PC-3 (cell line): ENCODE measurements at regions not wholly inside any gene's neighbourhood (a gene's known extent, or its start where the extent isn't known, plus 50 kb on each side); places are given as distances from the start of the nearest gene placed in this dataset.

ENCODE experiments used
- ATAC-seq: fragments of 200-7000 bp; cut with Tn5 transposase; 2 replicates; pipeline ENCODE4 v1.9.1; 2020; ENCODE audit warnings: mild to moderate bottlenecking, moderate library complexity
- BruUV-seq: library from RNA; stranded (reverse); fragments of 400-500 nt; replicated peaks from 2 replicates; lab custom pipeline; 2021; lab: Mats Ljungman, UMichigan
- CTCF ChIA-PET: fragments of 300-600 bp; sonication (Branson Sonifier 250); formaldehyde crosslinking; loops from one replicate; lab custom pipeline; 2022; ENCODE audit warnings: antibody characterized with exemption; lab: Charles Lee
- POLR2A ChIA-PET: fragments of 300-600 bp; sonication (Branson Sonifier 250); formaldehyde crosslinking; loops from one replicate; lab custom pipeline; 2022; ENCODE audit warnings: antibody characterized with exemption; ENCODE audit not compliant: unreplicated experiment; lab: Charles Lee
- DNase-seq: peaks from one replicate; pipeline ENCODE4 v3.0.0-alpha.2; 2015
- H2AFZ ChIP-seq: fragments of 300-600 bp; sonication (generic); 2 replicates; pipeline ENCODE4 v1.6.0; 2016; ENCODE audit warnings: antibody characterized with exemption, low read length
- H3F3A ChIP-seq: fragments of 300-600 bp; sonication (generic); one replicate; pipeline ENCODE4 v1.6.0; 2017; ENCODE audit warnings: antibody characterized with exemption, low read length, control low read depth, mild to moderate bottlenecking; ENCODE audit not compliant: unreplicated experiment
- H3K27ac ChIP-seq: fragments of 300-600 bp; sonication (generic); 2 replicates; pipeline ENCODE4 v1.5.1; 2016; ENCODE audit warnings: mild to moderate bottlenecking, low read length
- H3K27me3 ChIP-seq: fragments of 300-600 bp; sonication (generic); 2 replicates; pipeline ENCODE4 v1.6.1; 2016; ENCODE audit warnings: low read length, mixed read lengths
- H3K36me3 ChIP-seq: fragments of 300-600 bp; sonication (generic); 2 replicates; pipeline ENCODE4 v1.6.1; 2016; ENCODE audit warnings: low read depth, mixed run types, low read length, mixed read lengths
- H3K4me1 ChIP-seq: fragments of 300-600 bp; sonication (generic); 2 replicates; pipeline ENCODE4 v1.5.1; 2016; ENCODE audit warnings: low read length; ENCODE audit not compliant: insufficient read depth
- H3K4me2 ChIP-seq: fragments of 300-600 bp; sonication (generic); 2 replicates; pipeline ENCODE4 v1.6.0; 2016; ENCODE audit warnings: low read length
- H3K4me3 ChIP-seq: fragments of 300-600 bp; sonication (generic); 2 replicates; pipeline ENCODE4 v1.5.1; 2016; ENCODE audit warnings: mild to moderate bottlenecking, low read length, mixed read lengths
- H3K79me2 ChIP-seq: fragments of 300-600 bp; sonication (generic); 2 replicates; pipeline ENCODE4 v1.6.1; 2017; ENCODE audit warnings: low read length, mixed read lengths
- H3K9ac ChIP-seq: fragments of 300-600 bp; sonication (generic); 2 replicates; pipeline ENCODE4 v1.6.0; 2016; ENCODE audit warnings: mild to moderate bottlenecking, low read length
- H3K9me2 ChIP-seq: fragments of 300-600 bp; sonication (generic); replicated peaks from 2 replicates; pipeline ENCODE4 v1.6.1; 2016; ENCODE audit warnings: mixed run types, low read length, mixed read lengths
- H3K9me3 ChIP-seq: fragments of 300-600 bp; sonication (generic); 2 replicates; pipeline ENCODE4 v1.6.1; 2016; ENCODE audit warnings: low read length, mixed read lengths
- H4K20me1 ChIP-seq: fragments of 300-600 bp; sonication (generic); 2 replicates; pipeline ENCODE4 v1.6.1; 2016; ENCODE audit warnings: low read length, mixed read lengths
- EZH2 ChIP-seq: fragments of 300-600 bp; sonication (generic); IDR thresholded peaks from one replicate; pipeline ENCODE4 v1.6.1; 2017; ENCODE audit warnings: antibody characterized with exemption, mild to moderate bottlenecking, low read length; ENCODE audit not compliant: unreplicated experiment
- EZH2phosphoT487 ChIP-seq: fragments of 300-600 bp; sonication (generic); IDR thresholded peaks from 2 replicates; pipeline ENCODE4 v1.6.1; 2018; ENCODE audit warnings: mild to moderate bottlenecking, antibody characterized with exemption, low read length, borderline replicate concordance
- intact Hi-C: fragments of 100-400 bp; cut with micrococcal nuclease; formaldehyde crosslinking; loops from 2 replicates; pipeline ENCODE4 v1.9.0; 2023
- TF ChIP-seq, protein P1 (sequence below): fragments of 300-600 bp; sonication (generic); conservative IDR thresholded peaks from 2 replicates; pipeline ENCODE4 v1.5.1; 2017; ENCODE audit warnings: antibody characterized with exemption, low read depth, mild to moderate bottlenecking, low read length

- H4K20me1 ChIP-seq = no peaks in the 10 kb centered on the region
- ChIA-PET POLR2A (no interaction called here), CTCF (no interaction called here)
- no peak for DNase-seq
- H3K79me2 ChIP-seq = no peaks in the 10 kb centered on the region
- H3K27me3 ChIP-seq = no peaks in the 10 kb centered on the region
- TF ChIP-seq EZH2 (no peak), EZH2phosphoT487 (no peak)
- TF ChIP-seq, protein P1, sequence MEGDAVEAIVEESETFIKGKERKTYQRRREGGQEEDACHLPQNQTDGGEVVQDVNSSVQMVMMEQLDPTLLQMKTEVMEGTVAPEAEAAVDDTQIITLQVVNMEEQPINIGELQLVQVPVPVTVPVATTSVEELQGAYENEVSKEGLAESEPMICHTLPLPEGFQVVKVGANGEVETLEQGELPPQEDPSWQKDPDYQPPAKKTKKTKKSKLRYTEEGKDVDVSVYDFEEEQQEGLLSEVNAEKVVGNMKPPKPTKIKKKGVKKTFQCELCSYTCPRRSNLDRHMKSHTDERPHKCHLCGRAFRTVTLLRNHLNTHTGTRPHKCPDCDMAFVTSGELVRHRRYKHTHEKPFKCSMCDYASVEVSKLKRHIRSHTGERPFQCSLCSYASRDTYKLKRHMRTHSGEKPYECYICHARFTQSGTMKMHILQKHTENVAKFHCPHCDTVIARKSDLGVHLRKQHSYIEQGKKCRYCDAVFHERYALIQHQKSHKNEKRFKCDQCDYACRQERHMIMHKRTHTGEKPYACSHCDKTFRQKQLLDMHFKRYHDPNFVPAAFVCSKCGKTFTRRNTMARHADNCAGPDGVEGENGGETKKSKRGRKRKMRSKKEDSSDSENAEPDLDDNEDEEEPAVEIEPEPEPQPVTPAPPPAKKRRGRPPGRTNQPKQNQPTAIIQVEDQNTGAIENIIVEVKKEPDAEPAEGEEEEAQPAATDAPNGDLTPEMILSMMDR = no peak
- H3K9ac ChIP-seq = no peak overlapping the region
- no peak overlapping the region for H2AFZ ChIP-seq
- no peaks in the 10 kb centered on the region for H3K36me3 ChIP-seq
- intact Hi-C loops = no loop called here
- no peak overlapping the region for H3K4me2 ChIP-seq
- H3F3A ChIP-seq = no peaks in the 10 kb centered on the region
- H3K9me2 ChIP-seq = no peaks in the 10 kb centered on the region
- ATAC-seq = no peak
- H3K4me3 ChIP-seq = no peak overlapping the region
- H3K9me3 ChIP-seq = no peaks in the 10 kb centered on the region
- H3K4me1 ChIP-seq = no peaks in the 10 kb centered on the region
- no TSS peak for BruUV-seq
- no peak overlapping the region for H3K27ac ChIP-seq
These were observed 78.0 kb upstream of the ZNF479 start for GRCh38 chr7:57210212-57210611.

GRCh38 chr7:57210871-57211270 is 78.6 kb upstream of the ZNF479 start:
- ATAC-seq (no peak), DNase-seq (no peak)
- Histone ChIP-seq H3F3A (no peaks in the 10 kb centered on the region), H3K9me3 (no peaks in the 10 kb centered on the region), H3K4me2 (no peak overlapping the region), H3K9ac (no peak overlapping the region), H3K27me3 (no peaks in the 10 kb centered on the region), H3K4me1 (no peaks in the 10 kb centered on the region), H2AFZ (no peak overlapping the region), H3K79me2 (no peaks in the 10 kb centered on the region), H3K9me2 (no peaks in the 10 kb centered on the region), H3K4me3 (no peak overlapping the region), H3K36me3 (no peaks in the 10 kb centered on the region), H4K20me1 (no peaks in the 10 kb centered on the region), H3K27ac (no peak overlapping the region)
- TF ChIP-seq EZH2phosphoT487 = no peak
- TF ChIP-seq, protein P1 = no peak
- TF ChIP-seq EZH2 = no peak
- no TSS peak for BruUV-seq
- intact Hi-C loops = no loop called here
- ChIA-PET POLR2A (no interaction called here), CTCF (no interaction called here)

GRCh38 chr7:57211428-57212100 is 79.3 kb upstream of the ZNF479 start:
- no peaks in the 10 kb centered on the region for H3F3A ChIP-seq
- no peaks in the 10 kb centered on the region for H3K27me3 ChIP-seq
- no peak for TF ChIP-seq EZH2
- TF ChIP-seq EZH2phosphoT487 = no peak
- TF ChIP-seq, protein P1 = no peak
- no peaks in the 10 kb centered on the region for H3K36me3 ChIP-seq
- ATAC-seq (no peak), DNase-seq (no peak)
- no peak overlapping the region for H3K4me2 ChIP-seq
- no peak overlapping the region for H3K9ac ChIP-seq
- ChIA-PET CTCF (no interaction called here), POLR2A (no interaction called here)
- no TSS peak for BruUV-seq
- no peaks in the 10 kb centered on the region for H3K9me2 ChIP-seq
- no peaks in the 10 kb centered on the region for H3K79me2 ChIP-seq
- H3K27ac ChIP-seq = no peak overlapping the region
- no peaks in the 10 kb centered on the region for H3K9me3 ChIP-seq
- no peaks in the 10 kb centered on the region for H4K20me1 ChIP-seq
- intact Hi-C loops = no loop called here
- H2AFZ ChIP-seq = no peak overlapping the region
- H3K4me3 ChIP-seq = no peak overlapping the region
- H3K4me1 ChIP-seq = no peaks in the 10 kb centered on the region
